ENCODE measurements at regions not wholly inside any gene's neighbourhood (a gene's known extent, or its start where the extent isn't known, plus 50 kb on each side); places are given as distances from the start of the nearest gene placed in this dataset.

- no peaks in the 10 kb centered on the region for H3K4me1 ChIP-seq (ENCODE audit: insufficient read depth, low read length)
- no peak overlapping the region for H3K9ac ChIP-seq (ENCODE audit: low read depth, low read length)
- 100% methylated on average over 1 of the region's 1 CpG for WGBS
- H3K36me3 ChIP-seq (ENCODE audit: insufficient read depth, low read length), result no peaks in the 10 kb centered on the region
- no peak overlapping the region for H3K4me3 ChIP-seq (ENCODE audit: low read length)
- H3K27me3 ChIP-seq (ENCODE audit: insufficient read depth, low read length), result no peaks in the 10 kb centered on the region
- H3K27ac ChIP-seq (ENCODE audit: low read depth, low read length), result no peak overlapping the region
- H3K9me3 ChIP-seq (ENCODE audit: insufficient read depth, low read depth, low read length), result peaks cover 6% of the 10 kb centered on the region; the same call in 1 of the 2 replicates
Measured at GRCh38 chr2:128807317-128807716, 488.6 kb upstream of the HS6ST1 start.

GRCh38 chr2:128808462-128809258 is 490.0 kb upstream of the HS6ST1 start:
- WGBS, result 92% methylated on average over 4 of the region's 5 CpGs

GRCh38 chr2:128809259-128809636 is 490.6 kb upstream of the HS6ST1 start:
- WGBS, result 87% methylated on average over 1 of the region's 1 CpG
- Histone ChIP-seq H3K27ac (ENCODE audit: low read depth, low read length) (no peak overlapping the region), H3K9me3 (ENCODE audit: insufficient read depth, low read depth, low read length) (peaks cover 6% of the 10 kb centered on the region; the same call in 1 of the 2 replicates), H3K9ac (ENCODE audit: low read depth, low read length) (no peak overlapping the region), H3K27me3 (ENCODE audit: insufficient read depth, low read length) (no peaks in the 10 kb centered on the region), H3K4me1 (ENCODE audit: insufficient read depth, low read length) (no peaks in the 10 kb centered on the region), H3K36me3 (ENCODE audit: insufficient read depth, low read length) (no peaks in the 10 kb centered on the region), H3K4me3 (ENCODE audit: low read length) (no peak overlapping the region)

More at GRCh38 chr2:128808462-128809258, 490.0 kb upstream of the HS6ST1 start:
- Histone ChIP-seq H3K4me1 (ENCODE audit: insufficient read depth, low read length) (no peaks in the 10 kb centered on the region), H3K27ac (ENCODE audit: low read depth, low read length) (no peak overlapping the region), H3K27me3 (ENCODE audit: insufficient read depth, low read length) (no peaks in the 10 kb centered on the region), H3K4me3 (ENCODE audit: low read length) (no peak overlapping the region), H3K36me3 (ENCODE audit: insufficient read depth, low read length) (no peaks in the 10 kb centered on the region), H3K9me3 (ENCODE audit: insufficient read depth, low read depth, low read length) (peaks cover 6% of the 10 kb centered on the region; the same call in 1 of the 2 replicates), H3K9ac (ENCODE audit: low read depth, low read length) (no peak overlapping the region)

GRCh38 chr2:128809880-128810279 is 491.2 kb upstream of the HS6ST1 start:
- no peaks in the 10 kb centered on the region for H3K27me3 ChIP-seq (ENCODE audit: insufficient read depth, low read length)
- peaks cover 6% of the 10 kb centered on the region; the same call in 1 of the 2 replicates for H3K9me3 ChIP-seq (ENCODE audit: insufficient read depth, low read depth, low read length)
- 35% methylated on average over 3 of the region's 3 CpGs for WGBS
- no peak overlapping the region for H3K9ac ChIP-seq (ENCODE audit: low read depth, low read length)
- H3K27ac ChIP-seq (ENCODE audit: low read depth, low read length), result no peak overlapping the region
- H3K36me3 ChIP-seq (ENCODE audit: insufficient read depth, low read length), result no peaks in the 10 kb centered on the region
- H3K4me3 ChIP-seq (ENCODE audit: low read length), result no peak overlapping the region
- no peaks in the 10 kb centered on the region for H3K4me1 ChIP-seq (ENCODE audit: insufficient read depth, low read length)

- Histone ChIP-seq H3K9me3 (ENCODE audit: insufficient read depth, low read depth, low read length) (peaks cover 5% of the 10 kb centered on the region; the same call in 1 of the 2 replicates), H3K4me1 (ENCODE audit: insufficient read depth, low read length) (0 out of 2 replicates have a peak, but pooled peaks cover 4% of the 10 kb centered on the region), H3K27ac (ENCODE audit: low read depth, low read length) (no peak overlapping the region), H3K36me3 (ENCODE audit: insufficient read depth, low read length) (no peaks in the 10 kb centered on the region), H3K27me3 (ENCODE audit: insufficient read depth, low read length) (no peaks in the 10 kb centered on the region), H3K9ac (ENCODE audit: low read depth, low read length) (no peak overlapping the region), H3K4me3 (ENCODE audit: low read length) (no peak overlapping the region)
- 93% methylated on average over 14 of the region's 14 CpGs for WGBS
Measured at GRCh38 chr2:128812183-128812940, 493.7 kb upstream of the HS6ST1 start.

GRCh38 chr2:128813352-128814034 is 494.8 kb upstream of the HS6ST1 start:
- WGBS, result 88% methylated on average over 7 of the region's 7 CpGs

GRCh38 chr2:128815248-128815647 is 496.6 kb upstream of the HS6ST1 start:
- Histone ChIP-seq H3K4me1 (ENCODE audit: insufficient read depth, low read length) (0 out of 2 replicates have a peak, but pooled peaks cover 4% of the 10 kb centered on the region), H3K4me3 (ENCODE audit: low read length) (no peak overlapping the region), H3K9ac (ENCODE audit: low read depth, low read length) (no peak overlapping the region), H3K9me3 (ENCODE audit: insufficient read depth, low read depth, low read length) (no peaks in the 10 kb centered on the region), H3K27ac (ENCODE audit: low read depth, low read length) (no peak overlapping the region), H3K36me3 (ENCODE audit: insufficient read depth, low read length) (no peaks in the 10 kb centered on the region), H3K27me3 (ENCODE audit: insufficient read depth, low read length) (no peaks in the 10 kb centered on the region)
- 96% methylated on average over 2 of the region's 3 CpGs for WGBS

More at GRCh38 chr2:128813352-128814034, 494.8 kb upstream of the HS6ST1 start:
- no peak overlapping the region for H3K9ac ChIP-seq (ENCODE audit: low read depth, low read length)
- no peak overlapping the region for H3K27ac ChIP-seq (ENCODE audit: low read depth, low read length)
- H3K9me3 ChIP-seq (ENCODE audit: insufficient read depth, low read depth, low read length), result no peaks in the 10 kb centered on the region
- 0 out of 2 replicates have a peak, but pooled peaks cover 4% of the 10 kb centered on the region for H3K4me1 ChIP-seq (ENCODE audit: insufficient read depth, low read length)
- no peak overlapping the region for H3K4me3 ChIP-seq (ENCODE audit: low read length)
- no peaks in the 10 kb centered on the region for H3K27me3 ChIP-seq (ENCODE audit: insufficient read depth, low read length)
- no peaks in the 10 kb centered on the region for H3K36me3 ChIP-seq (ENCODE audit: insufficient read depth, low read length)

- 75% methylated on average over 5 of the region's 5 CpGs for WGBS
Measured at GRCh38 chr2:128817171-128817570, 498.5 kb upstream of the HS6ST1 start.

GRCh38 chr2:128817813-128818212 is 499.1 kb upstream of the HS6ST1 start:
- no peaks in the 10 kb centered on the region for H3K9me3 ChIP-seq (ENCODE audit: insufficient read depth, low read depth, low read length)
- H3K9ac ChIP-seq (ENCODE audit: low read depth, low read length), result no peak overlapping the region
- H3K4me1 ChIP-seq (ENCODE audit: insufficient read depth, low read length), result 0 out of 2 replicates have a peak, but pooled peaks cover 4% of the 10 kb centered on the region
- 90% methylated on average over 4 of the region's 6 CpGs for WGBS
- no peak overlapping the region for H3K27ac ChIP-seq (ENCODE audit: low read depth, low read length)
- no peaks in the 10 kb centered on the region for H3K36me3 ChIP-seq (ENCODE audit: insufficient read depth, low read length)
- H3K4me3 ChIP-seq (ENCODE audit: low read length), result no peak overlapping the region
- no peaks in the 10 kb centered on the region for H3K27me3 ChIP-seq (ENCODE audit: insufficient read depth, low read length)

More at GRCh38 chr2:128817171-128817570, 498.5 kb upstream of the HS6ST1 start:
- no peak overlapping the region for H3K4me3 ChIP-seq (ENCODE audit: low read length)
- H3K36me3 ChIP-seq (ENCODE audit: insufficient read depth, low read length), result no peaks in the 10 kb centered on the region
- no peaks in the 10 kb centered on the region for H3K9me3 ChIP-seq (ENCODE audit: insufficient read depth, low read depth, low read length)
- no peaks in the 10 kb centered on the region for H3K27me3 ChIP-seq (ENCODE audit: insufficient read depth, low read length)
- H3K4me1 ChIP-seq (ENCODE audit: insufficient read depth, low read length), result 0 out of 2 replicates have a peak, but pooled peaks cover 4% of the 10 kb centered on the region
- no peak overlapping the region for H3K27ac ChIP-seq (ENCODE audit: low read depth, low read length)
- no peak overlapping the region for H3K9ac ChIP-seq (ENCODE audit: low read depth, low read length)

GRCh38 chr2:128818248-128818647 is 499.6 kb upstream of the HS6ST1 start:
- no peak overlapping the region for H3K27ac ChIP-seq (ENCODE audit: low read depth, low read length)
- H3K27me3 ChIP-seq (ENCODE audit: insufficient read depth, low read length), result no peaks in the 10 kb centered on the region
- no peak overlapping the region for H3K9ac ChIP-seq (ENCODE audit: low read depth, low read length)
- H3K9me3 ChIP-seq (ENCODE audit: insufficient read depth, low read depth, low read length), result no peaks in the 10 kb centered on the region
- 92% methylated on average over 2 of the region's 2 CpGs for WGBS
- H3K4me1 ChIP-seq (ENCODE audit: insufficient read depth, low read length), result 0 out of 2 replicates have a peak, but pooled peaks cover 4% of the 10 kb centered on the region
- H3K36me3 ChIP-seq (ENCODE audit: insufficient read depth, low read length), result no peaks in the 10 kb centered on the region
- H3K4me3 ChIP-seq (ENCODE audit: low read length), result no peak overlapping the region
